GM10248 (cell line): ENCODE measurements at regions not wholly inside any gene's neighbourhood (a gene's known extent, or its start where the extent isn't known, plus 50 kb on each side); places are given as distances from the start of the nearest gene placed in this dataset.
"Not testable (repeated sequence)": the region's sequence is repeated elsewhere in the genome, so short reads cannot be mapped to it uniquely, and the experiment has no call there.

Experiments
- CTCF ChIA-PET: fragments of 300-600 bp; sonication (Branson Sonifier 250); formaldehyde crosslinking; extraction: SDS; loops from one replicate; lab custom pipeline; 2021; ENCODE audit warnings: antibody characterized with exemption; lab: Yijun Ruan, JAX
- POLR2A ChIA-PET: fragments of 350-650 bp; sonication (Branson Sonifier 250); formaldehyde crosslinking; extraction: SDS; loops from one replicate; lab custom pipeline; 2020; ENCODE audit warnings: antibody characterized with exemption; lab: Yijun Ruan, JAX
- DNase-seq: peaks from one replicate; pipeline ENCODE4 v3.0.0; 2012; ENCODE audit errors: extremely low spot score
- TF ChIP-seq, protein P1 (sequence below): IDR thresholded peaks from 2 replicates; pipeline ENCODE4 v1.5.1; 2012; ENCODE audit warnings: mild to moderate bottlenecking, low read depth; ENCODE audit errors: extremely low read depth, missing control alignments, control extremely low read depth

GRCh38 chr12:105897311-105897725 is 241.4 kb downstream of the NUAK1 start:
- ChIA-PET POLR2A (no interaction called here), CTCF (interaction anchor here (0.9 kb wide), 1 partner anchor 10 kb away, joined by 4 read pairs; no protein-coding TSS in a partner anchor)
- no peak for DNase-seq
- TF ChIP-seq, protein P1, sequence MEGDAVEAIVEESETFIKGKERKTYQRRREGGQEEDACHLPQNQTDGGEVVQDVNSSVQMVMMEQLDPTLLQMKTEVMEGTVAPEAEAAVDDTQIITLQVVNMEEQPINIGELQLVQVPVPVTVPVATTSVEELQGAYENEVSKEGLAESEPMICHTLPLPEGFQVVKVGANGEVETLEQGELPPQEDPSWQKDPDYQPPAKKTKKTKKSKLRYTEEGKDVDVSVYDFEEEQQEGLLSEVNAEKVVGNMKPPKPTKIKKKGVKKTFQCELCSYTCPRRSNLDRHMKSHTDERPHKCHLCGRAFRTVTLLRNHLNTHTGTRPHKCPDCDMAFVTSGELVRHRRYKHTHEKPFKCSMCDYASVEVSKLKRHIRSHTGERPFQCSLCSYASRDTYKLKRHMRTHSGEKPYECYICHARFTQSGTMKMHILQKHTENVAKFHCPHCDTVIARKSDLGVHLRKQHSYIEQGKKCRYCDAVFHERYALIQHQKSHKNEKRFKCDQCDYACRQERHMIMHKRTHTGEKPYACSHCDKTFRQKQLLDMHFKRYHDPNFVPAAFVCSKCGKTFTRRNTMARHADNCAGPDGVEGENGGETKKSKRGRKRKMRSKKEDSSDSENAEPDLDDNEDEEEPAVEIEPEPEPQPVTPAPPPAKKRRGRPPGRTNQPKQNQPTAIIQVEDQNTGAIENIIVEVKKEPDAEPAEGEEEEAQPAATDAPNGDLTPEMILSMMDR: no peak

- DNase-seq, POLR2A ChIA-PET, CTCF ChIA-PET: not testable (repeated sequence)
Observed at GRCh38 chr12:105898271-105898670, 240.5 kb downstream of the NUAK1 start.

DNA sequence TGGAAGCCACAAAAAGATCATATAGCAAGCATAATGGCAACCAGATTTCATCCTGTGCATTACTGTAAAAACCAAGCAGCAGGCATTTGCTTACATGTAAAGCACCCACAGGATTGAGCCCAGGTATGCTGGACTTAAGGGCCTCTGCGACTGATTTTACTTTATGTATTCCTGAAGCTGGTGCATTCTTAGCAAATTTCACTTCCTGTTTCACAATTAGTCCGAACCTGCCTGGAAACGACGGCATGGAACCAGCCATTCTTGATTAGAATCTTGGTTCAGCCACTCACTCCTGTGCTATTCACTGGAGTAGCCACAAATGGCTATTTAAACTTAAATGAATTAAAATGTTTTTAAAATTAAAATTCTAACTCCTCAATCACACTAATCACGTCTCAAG is 239.2 kb downstream of the NUAK1 start:
- ChIA-PET POLR2A (no interaction called here), CTCF (no interaction called here)
- TF ChIP-seq, protein P1: no peak

DNA sequence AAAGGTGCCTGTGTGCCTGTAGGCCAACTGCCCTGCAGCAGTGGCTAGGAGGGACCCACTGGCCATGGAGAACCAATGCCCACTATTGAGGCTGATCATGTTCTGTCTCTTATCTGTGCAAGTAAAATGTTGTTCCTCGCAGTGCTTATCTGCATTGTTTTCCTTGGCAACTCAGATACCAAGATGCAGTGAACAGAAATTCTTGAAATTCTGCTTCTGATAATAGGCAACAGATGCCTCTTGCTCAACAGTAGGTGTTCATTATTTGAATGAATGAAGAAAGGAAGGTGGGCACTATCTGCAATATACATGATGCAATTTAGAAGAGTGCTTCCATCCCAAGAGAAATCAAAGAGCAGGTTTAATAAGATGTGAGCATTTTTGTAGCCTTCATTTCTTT is 232.2 kb downstream of the NUAK1 start:
- ChIA-PET CTCF (no interaction called here), POLR2A (no interaction called here)
- TF ChIP-seq, protein P1: no peak
- DNase-seq: no peak

More for the DNA sequence above, 239.2 kb downstream of the NUAK1 start:
- DNase-seq: no peak

- TF ChIP-seq, protein P1: no peak
- DNase-seq: no peak
- ChIA-PET CTCF (no interaction called here), POLR2A (no interaction called here)
Observed at GRCh38 chr12:105907982-105908381, 230.8 kb downstream of the NUAK1 start.

- POLR2A ChIA-PET: no interaction called here
- no peak for DNase-seq
- TF ChIP-seq, protein P1: no peak
- CTCF ChIA-PET: no interaction called here
Observed at GRCh38 chr12:105910030-105910429, 228.7 kb downstream of the NUAK1 start.

- no peak for DNase-seq
- ChIA-PET POLR2A (no interaction called here), CTCF (interaction anchor here (2.4 kb wide), 1 partner anchor 10 kb away, joined by 8 read pairs; no protein-coding TSS in a partner anchor)
- TF ChIP-seq, protein P1: no peak
Observed at GRCh38 chr12:105911966-105912365, 226.8 kb downstream of the NUAK1 start.
